GM19035 (cell line): ENCODE measurements at regions not wholly inside any gene's neighbourhood (a gene's known extent, or its start where the extent isn't known, plus 50 kb on each side); places are given as distances from the start of the nearest gene placed in this dataset.

ENCODE experiments used
- ATAC-seq: cut with Tn5 transposase; IDR thresholded peaks from one replicate; pipeline ENCODE4 v1.9.1; 2021; ENCODE audit not compliant: unreplicated experiment

DNA sequence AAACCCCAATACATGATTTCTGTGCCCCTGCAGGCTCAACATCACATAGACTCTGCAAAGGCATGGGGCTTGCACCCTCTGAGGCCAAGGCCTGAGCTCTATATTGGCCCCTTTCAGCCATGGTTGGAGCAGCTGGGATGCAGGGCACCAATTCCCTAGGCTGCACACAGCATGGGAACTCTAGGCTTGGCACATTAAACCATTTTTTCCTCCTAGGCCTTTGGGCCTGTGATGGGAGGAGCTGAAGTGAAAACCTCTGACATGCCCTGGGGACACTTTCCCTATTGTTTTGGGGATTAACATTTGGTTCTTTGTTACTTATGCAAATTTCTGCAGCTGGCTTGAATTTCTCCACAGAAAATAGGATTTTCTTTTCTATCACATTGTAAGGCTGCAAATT is 1629.5 kb downstream of the OTOL1 start:
- ATAC-seq, result no peak
